DND-41 (cell line): ENCODE measurements at regions not wholly inside any gene's neighbourhood (a gene's known extent, or its start where the extent isn't known, plus 50 kb on each side); places are given as distances from the start of the nearest gene placed in this dataset.

ENCODE experiments used
- EZH2 ChIP-seq: IDR thresholded peaks from 3 replicates; pipeline ENCODE4 v1.6.1; 2012; ENCODE audit warnings: borderline replicate concordance, low read depth, mild to moderate bottlenecking, moderate library complexity, low read length, inconsistent platforms; ENCODE audit not compliant: severe bottlenecking
- TF ChIP-seq, protein P1 (sequence below): IDR thresholded peaks from 2 replicates; pipeline ENCODE4 v1.5.1; 2012; ENCODE audit warnings: borderline replicate concordance, low read length, moderate library complexity, mild to moderate bottlenecking; ENCODE audit not compliant: poor library complexity, severe bottlenecking; ENCODE audit errors: extremely low read depth

DNA sequence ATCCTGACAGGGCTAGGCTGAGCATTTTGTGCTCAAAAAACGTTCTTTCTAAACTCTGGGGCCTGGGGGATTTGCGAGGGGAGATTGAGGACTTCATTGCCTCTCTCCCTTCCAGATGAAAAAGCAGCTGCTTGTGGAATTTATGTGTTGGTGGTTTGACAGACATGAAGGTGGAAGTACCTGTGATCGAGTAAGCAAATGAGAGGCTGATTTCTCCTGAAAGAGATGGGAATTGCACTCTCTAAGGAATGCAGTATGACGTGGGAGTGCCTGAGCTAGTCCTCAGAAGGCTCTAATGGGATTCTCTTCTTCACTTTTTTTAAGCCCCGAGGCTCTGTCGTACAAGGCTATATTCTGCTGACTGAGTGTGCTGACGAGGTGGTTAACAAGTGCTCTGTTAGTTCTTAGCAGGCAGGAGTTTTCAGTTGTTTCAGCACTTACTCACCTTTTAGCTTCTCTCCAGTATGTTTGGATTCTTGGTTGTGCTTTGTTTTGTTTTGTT is 426.8 kb upstream of the CNKSR2 start:
- TF ChIP-seq, protein P1, sequence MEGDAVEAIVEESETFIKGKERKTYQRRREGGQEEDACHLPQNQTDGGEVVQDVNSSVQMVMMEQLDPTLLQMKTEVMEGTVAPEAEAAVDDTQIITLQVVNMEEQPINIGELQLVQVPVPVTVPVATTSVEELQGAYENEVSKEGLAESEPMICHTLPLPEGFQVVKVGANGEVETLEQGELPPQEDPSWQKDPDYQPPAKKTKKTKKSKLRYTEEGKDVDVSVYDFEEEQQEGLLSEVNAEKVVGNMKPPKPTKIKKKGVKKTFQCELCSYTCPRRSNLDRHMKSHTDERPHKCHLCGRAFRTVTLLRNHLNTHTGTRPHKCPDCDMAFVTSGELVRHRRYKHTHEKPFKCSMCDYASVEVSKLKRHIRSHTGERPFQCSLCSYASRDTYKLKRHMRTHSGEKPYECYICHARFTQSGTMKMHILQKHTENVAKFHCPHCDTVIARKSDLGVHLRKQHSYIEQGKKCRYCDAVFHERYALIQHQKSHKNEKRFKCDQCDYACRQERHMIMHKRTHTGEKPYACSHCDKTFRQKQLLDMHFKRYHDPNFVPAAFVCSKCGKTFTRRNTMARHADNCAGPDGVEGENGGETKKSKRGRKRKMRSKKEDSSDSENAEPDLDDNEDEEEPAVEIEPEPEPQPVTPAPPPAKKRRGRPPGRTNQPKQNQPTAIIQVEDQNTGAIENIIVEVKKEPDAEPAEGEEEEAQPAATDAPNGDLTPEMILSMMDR: no peak
- TF ChIP-seq EZH2: no peak
